HEK293 (cell line): ENCODE measurements at regions not wholly inside any gene's neighbourhood (a gene's known extent, or its start where the extent isn't known, plus 50 kb on each side); places are given as distances from the start of the nearest gene placed in this dataset.

Experiments
- CTCF ChIA-PET: fragments of 350-600 bp; formaldehyde crosslinking; extraction: SDS; loops from one replicate; lab custom pipeline; 2021; ENCODE audit warnings: antibody characterized with exemption; lab: Yijun Ruan, JAX
- POLR2A ChIA-PET: fragments of 300-600 bp; formaldehyde crosslinking; extraction: SDS; loops from one replicate; lab custom pipeline; 2020; ENCODE audit warnings: antibody characterized with exemption, inconsistent platforms; lab: Yijun Ruan, JAX
- H3K27ac ChIP-seq: fragments of 200-500 bp; sonication (Bioruptor generic); 2 replicates; pipeline ENCODE4 v1.5.1; 2014; ENCODE audit warnings: low read depth, low read length, control low read depth, inconsistent platforms; ENCODE audit errors: extremely low read depth
- H3K36me3 ChIP-seq, 2 experiments: fragments of 200-500 bp in 1 of 2; sonication (Bioruptor generic) in 1 of 2; 1 replicate in 1 of 2; 2 replicates in 1 of 2; pipeline ENCODE4 v1.5.1; 2014 to 2017; ENCODE audit warnings: inconsistent platforms in 2 of 2, low read length in 2 of 2; ENCODE audit not compliant: control insufficient read depth in 2 of 2, insufficient read depth in 1 of 2
- H3K4me1 ChIP-seq: fragments of 200-500 bp; sonication (Bioruptor generic); 2 replicates; pipeline ENCODE4 v1.5.1; 2014; ENCODE audit warnings: mild to moderate bottlenecking, low read length, inconsistent platforms; ENCODE audit not compliant: control insufficient read depth, insufficient read depth
- H3K4me3 ChIP-seq: 2 replicates; pipeline ENCODE4 v1.5.1; 2011; ENCODE audit warnings: low read depth, mild to moderate bottlenecking, control low read depth, low read length, moderate library complexity
- H3K9me3 ChIP-seq: fragments of 200-500 bp; sonication (Bioruptor generic); 2 replicates; pipeline ENCODE4 v1.5.1; 2014; ENCODE audit warnings: low read depth, low read length, inconsistent platforms; ENCODE audit not compliant: control insufficient read depth, insufficient read depth
- SALL2 ChIP-seq: fragments of 450-650 bp; formaldehyde crosslinking; IDR thresholded peaks from 2 replicates; pipeline ENCODE4 v1.5.0; 2017; ENCODE audit warnings: missing biosample characterization, mild to moderate bottlenecking, missing genetic modification characterization, borderline replicate concordance
- SETDB1 ChIP-seq: IDR thresholded peaks from one replicate; pipeline ENCODE4 v1.6.1; 2017; ENCODE audit warnings: mild to moderate bottlenecking, low read length, moderate library complexity, mixed read lengths; ENCODE audit not compliant: insufficient read length
- TRIM28 ChIP-seq: IDR thresholded peaks from 2 replicates; pipeline ENCODE4 v1.6.1; 2011; ENCODE audit warnings: low read length, control low read depth, borderline replicate concordance
- ZBTB17 ChIP-seq: fragments of 450-650 bp; formaldehyde crosslinking; IDR thresholded peaks from 2 replicates; pipeline ENCODE4 v1.5.1; 2016; ENCODE audit warnings: missing biosample characterization, missing genetic modification characterization
- ZFHX2 ChIP-seq: fragments of 450-650 bp; formaldehyde crosslinking; conservative IDR thresholded peaks from 2 replicates; pipeline ENCODE4 v1.5.1; 2016; ENCODE audit warnings: missing biosample characterization, missing genetic modification characterization
- ZFP69B ChIP-seq: fragments of 450-650 bp; formaldehyde crosslinking; IDR thresholded peaks from 2 replicates; pipeline ENCODE4 v1.5.1; 2016; ENCODE audit warnings: missing biosample characterization, missing genetic modification characterization
- ZNF211 ChIP-seq: fragments of 450-650 bp; formaldehyde crosslinking; IDR thresholded peaks from 2 replicates; pipeline ENCODE4 v1.5.1; 2016; ENCODE audit warnings: low read depth, missing biosample characterization, missing genetic modification characterization
- ZNF350 ChIP-seq: fragments of 450-650 bp; formaldehyde crosslinking; IDR thresholded peaks from 2 replicates; pipeline ENCODE4 v1.5.0; 2017; ENCODE audit warnings: missing biosample characterization, mild to moderate bottlenecking, missing genetic modification characterization
- ZNF449 ChIP-seq: fragments of 450-650 bp; formaldehyde crosslinking; IDR thresholded peaks from 2 replicates; pipeline ENCODE4 v1.5.1; 2017; ENCODE audit warnings: missing biosample characterization, mild to moderate bottlenecking, missing genetic modification characterization, moderate library complexity
- ZNF660 ChIP-seq: fragments of 450-650 bp; IDR thresholded peaks from 2 replicates; pipeline ENCODE4 v1.5.1; 2018; ENCODE audit warnings: missing biosample characterization, mild to moderate bottlenecking, missing genetic modification characterization
- ZNF830 ChIP-seq: fragments of 450-650 bp; IDR thresholded peaks from 2 replicates; pipeline ENCODE4 v1.5.0; 2018; ENCODE audit warnings: missing biosample characterization, missing genetic modification characterization, low read depth, mild to moderate bottlenecking, moderate library complexity
- TF ChIP-seq, protein P1 (sequence below): fragments of 450-650 bp; formaldehyde crosslinking; IDR thresholded peaks from 2 replicates; pipeline ENCODE4 v1.5.1; 2016; ENCODE audit warnings: missing biosample characterization, missing genetic modification characterization
- TF ChIP-seq, protein P2 (sequence below): fragments of 450-650 bp; formaldehyde crosslinking; IDR thresholded peaks from 2 replicates; pipeline ENCODE4 v1.5.1; 2017; ENCODE audit warnings: missing biosample characterization, missing genetic modification characterization
- TF ChIP-seq, protein P3 (sequence below): fragments of 450-650 bp; formaldehyde crosslinking; IDR thresholded peaks from 2 replicates; pipeline ENCODE4 v1.5.1; 2016; ENCODE audit warnings: missing biosample characterization, missing genetic modification characterization, low read depth
- TF ChIP-seq, protein P4 (sequence below): fragments of 450-650 bp; formaldehyde crosslinking; IDR thresholded peaks from 2 replicates; pipeline ENCODE4 v1.5.1; 2016; ENCODE audit warnings: missing biosample characterization, missing genetic modification characterization

- Histone ChIP-seq H3K4me3 (no peak overlapping the region), H3K9me3 (no peaks in the 10 kb centered on the region), H3K36me3 (no peaks in the 10 kb centered on the region), H3K4me1 (no peaks in the 10 kb centered on the region), H3K27ac (no peak overlapping the region)
- TF ChIP-seq SALL2 (tag by site-specific recombination): 0 out of 2 replicates have a peak, but pooled peaks have one; percentile 45
- TF ChIP-seq ZBTB17 (tag by site-specific recombination): no peak
- TF ChIP-seq ZNF350 (tag by site-specific recombination): no peak
- TF ChIP-seq, protein P1, sequence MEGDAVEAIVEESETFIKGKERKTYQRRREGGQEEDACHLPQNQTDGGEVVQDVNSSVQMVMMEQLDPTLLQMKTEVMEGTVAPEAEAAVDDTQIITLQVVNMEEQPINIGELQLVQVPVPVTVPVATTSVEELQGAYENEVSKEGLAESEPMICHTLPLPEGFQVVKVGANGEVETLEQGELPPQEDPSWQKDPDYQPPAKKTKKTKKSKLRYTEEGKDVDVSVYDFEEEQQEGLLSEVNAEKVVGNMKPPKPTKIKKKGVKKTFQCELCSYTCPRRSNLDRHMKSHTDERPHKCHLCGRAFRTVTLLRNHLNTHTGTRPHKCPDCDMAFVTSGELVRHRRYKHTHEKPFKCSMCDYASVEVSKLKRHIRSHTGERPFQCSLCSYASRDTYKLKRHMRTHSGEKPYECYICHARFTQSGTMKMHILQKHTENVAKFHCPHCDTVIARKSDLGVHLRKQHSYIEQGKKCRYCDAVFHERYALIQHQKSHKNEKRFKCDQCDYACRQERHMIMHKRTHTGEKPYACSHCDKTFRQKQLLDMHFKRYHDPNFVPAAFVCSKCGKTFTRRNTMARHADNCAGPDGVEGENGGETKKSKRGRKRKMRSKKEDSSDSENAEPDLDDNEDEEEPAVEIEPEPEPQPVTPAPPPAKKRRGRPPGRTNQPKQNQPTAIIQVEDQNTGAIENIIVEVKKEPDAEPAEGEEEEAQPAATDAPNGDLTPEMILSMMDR: peak; percentile 35
- TF ChIP-seq, protein P2, sequence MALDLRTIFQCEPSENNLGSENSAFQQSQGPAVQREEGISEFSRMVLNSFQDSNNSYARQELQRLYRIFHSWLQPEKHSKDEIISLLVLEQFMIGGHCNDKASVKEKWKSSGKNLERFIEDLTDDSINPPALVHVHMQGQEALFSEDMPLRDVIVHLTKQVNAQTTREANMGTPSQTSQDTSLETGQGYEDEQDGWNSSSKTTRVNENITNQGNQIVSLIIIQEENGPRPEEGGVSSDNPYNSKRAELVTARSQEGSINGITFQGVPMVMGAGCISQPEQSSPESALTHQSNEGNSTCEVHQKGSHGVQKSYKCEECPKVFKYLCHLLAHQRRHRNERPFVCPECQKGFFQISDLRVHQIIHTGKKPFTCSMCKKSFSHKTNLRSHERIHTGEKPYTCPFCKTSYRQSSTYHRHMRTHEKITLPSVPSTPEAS: peak; percentile 88
- ChIA-PET CTCF (no interaction called here), POLR2A (no interaction called here)
These were observed 489.0 kb downstream of the MN1 start for GRCh38 chr22:27312565-27312964.

DNA sequence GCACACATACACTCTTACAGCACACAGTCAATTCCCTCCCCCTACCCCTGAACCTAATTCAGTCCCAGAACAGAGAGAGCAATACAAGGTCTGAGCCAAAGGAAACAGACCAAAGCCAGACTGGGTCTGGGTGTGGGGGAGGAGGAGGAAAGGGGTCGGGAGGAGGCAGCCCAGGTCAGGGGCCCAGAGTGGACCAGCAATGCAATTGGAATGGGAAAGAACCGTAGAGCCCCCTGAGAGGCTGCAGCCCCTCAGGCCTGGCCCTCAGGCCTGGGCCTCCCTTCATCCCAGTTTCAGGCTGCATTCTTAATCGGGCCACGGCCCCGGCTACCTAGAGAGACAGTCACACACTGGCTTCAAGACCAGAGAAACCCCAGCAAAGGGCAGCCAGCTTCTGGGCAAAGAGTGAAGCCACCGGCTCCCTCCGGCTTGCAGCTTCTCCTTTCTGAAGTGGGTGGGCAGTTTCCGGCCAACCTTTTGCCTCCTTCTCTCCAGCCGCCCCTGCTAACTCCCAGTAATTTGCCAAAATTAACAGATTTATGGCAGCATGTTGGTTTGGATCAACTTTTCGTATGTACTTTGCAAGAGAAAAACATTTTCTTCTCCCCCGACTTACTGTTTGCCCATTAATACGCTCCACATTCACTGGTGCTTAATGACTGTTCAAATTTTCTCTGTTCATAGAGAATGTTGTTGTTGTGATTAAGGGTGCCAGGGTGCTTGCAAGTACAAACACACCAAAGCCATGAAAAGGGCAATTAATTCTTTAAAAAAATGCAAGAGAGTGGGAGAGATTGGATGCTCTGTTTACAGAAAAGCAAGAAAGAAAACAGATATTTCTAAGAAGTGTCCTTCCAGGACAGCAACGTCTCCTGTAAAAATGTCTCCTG is 488.3 kb downstream of the MN1 start:
- Histone ChIP-seq H3K4me1 (peaks cover 1% of the 10 kb centered on the region; the same call in 1 of the 2 replicates), H3K36me3 (no peaks in the 10 kb centered on the region), H3K4me3 (no peak overlapping the region), H3K27ac (no peak overlapping the region)
- ChIA-PET CTCF (interaction anchor here (0.6 kb wide), 1 partner anchor 10 kb away, joined by 3 read pairs; no protein-coding TSS in a partner anchor), POLR2A (no interaction called here)
- TF ChIP-seq ZNF449 (tag by site-specific recombination): no peak
- no peak for TF ChIP-seq ZNF350 (tag by site-specific recombination)
- no peak for TF ChIP-seq ZNF211 (tag by site-specific recombination)
- no peak for TF ChIP-seq ZNF660
- TF ChIP-seq ZFHX2 (tag by site-specific recombination): no peak
- TF ChIP-seq, all 188 proteins: peak for 0
- H3K9me3 ChIP-seq: no peaks in the 10 kb centered on the region

- H3K4me1 ChIP-seq: peaks cover 3% of the 10 kb centered on the region; the same call in 1 of the 2 replicates
These were observed 487.2 kb downstream of the MN1 start for GRCh38 chr22:27314276-27314807.

More at GRCh38 chr22:27314276-27314807, 487.2 kb downstream of the MN1 start:
- Histone ChIP-seq H3K4me3 (no peak overlapping the region), H3K36me3 (no peaks in the 10 kb centered on the region), H3K9me3 (0 out of 2 replicates have a peak, but pooled peaks cover under 1% of the 10 kb centered on the region), H3K27ac (no peak overlapping the region)
- TF ChIP-seq ZFP69B (tag by site-specific recombination): no peak
- TF ChIP-seq, protein P3, sequence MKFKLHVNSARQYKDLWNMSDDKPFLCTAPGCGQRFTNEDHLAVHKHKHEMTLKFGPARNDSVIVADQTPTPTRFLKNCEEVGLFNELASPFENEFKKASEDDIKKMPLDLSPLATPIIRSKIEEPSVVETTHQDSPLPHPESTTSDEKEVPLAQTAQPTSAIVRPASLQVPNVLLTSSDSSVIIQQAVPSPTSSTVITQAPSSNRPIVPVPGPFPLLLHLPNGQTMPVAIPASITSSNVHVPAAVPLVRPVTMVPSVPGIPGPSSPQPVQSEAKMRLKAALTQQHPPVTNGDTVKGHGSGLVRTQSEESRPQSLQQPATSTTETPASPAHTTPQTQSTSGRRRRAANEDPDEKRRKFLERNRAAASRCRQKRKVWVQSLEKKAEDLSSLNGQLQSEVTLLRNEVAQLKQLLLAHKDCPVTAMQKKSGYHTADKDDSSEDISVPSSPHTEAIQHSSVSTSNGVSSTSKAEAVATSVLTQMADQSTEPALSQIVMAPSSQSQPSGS: peak; percentile 46; the same call in 1 of the 2 replicates
- TF ChIP-seq TRIM28: peak; percentile 54; the same call in 1 of the 2 replicates
- peak; percentile 86 for TF ChIP-seq SETDB1
- TF ChIP-seq, protein P4, sequence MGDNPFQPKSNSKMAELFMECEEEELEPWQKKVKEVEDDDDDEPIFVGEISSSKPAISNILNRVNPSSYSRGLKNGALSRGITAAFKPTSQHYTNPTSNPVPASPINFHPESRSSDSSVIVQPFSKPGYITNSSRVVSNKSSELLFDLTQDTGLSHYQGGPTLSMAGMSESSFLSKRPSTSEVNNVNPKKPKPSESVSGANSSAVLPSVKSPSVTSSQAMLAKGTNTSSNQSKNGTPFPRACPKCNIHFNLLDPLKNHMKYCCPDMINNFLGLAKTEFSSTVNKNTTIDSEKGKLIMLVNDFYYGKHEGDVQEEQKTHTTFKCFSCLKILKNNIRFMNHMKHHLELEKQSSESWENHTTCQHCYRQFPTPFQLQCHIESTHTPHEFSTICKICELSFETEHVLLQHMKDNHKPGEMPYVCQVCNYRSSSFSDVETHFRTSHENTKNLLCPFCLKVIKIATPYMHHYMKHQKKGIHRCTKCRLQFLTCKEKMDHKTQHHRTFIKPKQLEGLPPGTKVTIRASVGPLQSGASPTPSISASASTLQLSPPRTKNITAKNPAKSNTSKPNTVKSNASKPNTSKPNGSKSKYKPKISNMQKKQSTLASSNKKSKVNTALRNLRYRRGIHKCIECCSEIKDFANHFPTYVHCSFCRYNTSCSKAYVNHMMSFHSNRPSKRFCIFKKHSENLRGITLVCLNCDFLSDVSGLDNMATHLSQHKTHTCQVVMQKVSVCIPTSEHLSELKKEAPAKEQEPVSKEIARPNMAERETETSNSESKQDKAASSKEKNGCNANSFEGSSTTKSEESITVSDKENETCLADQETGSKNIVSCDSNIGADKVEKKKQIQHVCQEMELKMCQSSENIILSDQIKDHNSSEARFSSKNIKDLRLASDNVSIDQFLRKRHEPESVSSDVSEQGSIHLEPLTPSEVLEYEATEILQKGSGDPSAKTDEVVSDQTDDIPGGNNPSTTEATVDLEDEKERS: no peak
- TF ChIP-seq ZNF830: no peak
- POLR2A ChIA-PET: no interaction called here
- CTCF ChIA-PET: interaction anchor here (0.5 to 0.9 kb wide), 3 partner anchors 12 to 435 kb away, joined by 3 to 5 read pairs (median 3); no protein-coding TSS in a partner anchor
